ENCODE measurements at regions not wholly inside any gene's neighbourhood (a gene's known extent, or its start where the extent isn't known, plus 50 kb on each side); places are given as distances from the start of the nearest gene placed in this dataset.

- Histone ChIP-seq H3K4me1 (ENCODE audit: control insufficient read depth, extremely low read depth, insufficient read depth, low read length) (no peaks in the 10 kb centered on the region), H2AFZ (ENCODE audit: low read length) (no peak overlapping the region), H3K79me2 (ENCODE audit: control insufficient read depth, insufficient read depth, low read length) (no peaks in the 10 kb centered on the region), H3K36me3 (ENCODE audit: control insufficient read depth, insufficient read depth, low read length) (no peaks in the 10 kb centered on the region), H3K27me3 (ENCODE audit: control insufficient read depth, insufficient read depth, low read length) (no peaks in the 10 kb centered on the region), H4K20me1 (ENCODE audit: control insufficient read depth, extremely low read depth, insufficient read depth, low read length) (no peaks in the 10 kb centered on the region), H3K4me3 (replicated peaks in 1 of 4; ENCODE audit: control extremely low read depth in 1 of 4, insufficient read depth in 1 of 4, low read depth in 3 of 4, low read length in 4 of 4) (no peak overlapping the region), H3K27ac (ENCODE audit: insufficient read depth, low read length) (no peak overlapping the region), H3K9me3 (ENCODE audit: control insufficient read depth, insufficient read depth, low read depth, low read length) (no peaks in the 10 kb centered on the region), H3K4me2 (ENCODE audit: extremely low read depth, insufficient read depth, low read length) (no peak overlapping the region), H3K9ac (ENCODE audit: insufficient read depth, low read length) (no peak overlapping the region)
- peak in 1 of 2 donors; percentile 34 for DNase-seq (ENCODE audit: low read depth in 2 of 2)
- TF ChIP-seq EZH2 (IDR thresholded peaks at IDR 0.05; ENCODE audit: low read length, missing control alignments) (no peak), CTCF (conservative IDR thresholded peaks at IDR 0.05 in 1 of 2, IDR thresholded peaks at IDR 0.05 in 1 of 2; ENCODE audit: low read depth in 1 of 2, low read length in 2 of 2) (no peak)
Observed at GRCh38 chr12:115273456-115273855, 589.5 kb upstream of the TBX3 start.

GRCh38 chr12:115268451-115268850 is 584.5 kb upstream of the TBX3 start:
- Histone ChIP-seq H3K27me3 (ENCODE audit: control insufficient read depth, insufficient read depth, low read length) (no peaks in the 10 kb centered on the region), H3K27ac (ENCODE audit: insufficient read depth, low read length) (no peak overlapping the region), H2AFZ (ENCODE audit: low read length) (no peak overlapping the region), H3K36me3 (ENCODE audit: control insufficient read depth, insufficient read depth, low read length) (no peaks in the 10 kb centered on the region), H3K79me2 (ENCODE audit: control insufficient read depth, insufficient read depth, low read length) (no peaks in the 10 kb centered on the region), H4K20me1 (ENCODE audit: control insufficient read depth, extremely low read depth, insufficient read depth, low read length) (no peaks in the 10 kb centered on the region), H3K4me2 (ENCODE audit: extremely low read depth, insufficient read depth, low read length) (no peak overlapping the region), H3K4me1 (ENCODE audit: control insufficient read depth, extremely low read depth, insufficient read depth, low read length) (no peaks in the 10 kb centered on the region), H3K9me3 (ENCODE audit: control insufficient read depth, insufficient read depth, low read depth, low read length) (no peaks in the 10 kb centered on the region), H3K9ac (ENCODE audit: insufficient read depth, low read length) (no peak overlapping the region), H3K4me3 (replicated peaks in 1 of 4; ENCODE audit: control extremely low read depth in 1 of 4, insufficient read depth in 1 of 4, low read depth in 3 of 4, low read length in 4 of 4) (no peak overlapping the region)
- DNase-seq (ENCODE audit: low read depth in 2 of 2): no peak
- TF ChIP-seq EZH2 (IDR thresholded peaks at IDR 0.05; ENCODE audit: low read length, missing control alignments) (no peak), CTCF (conservative IDR thresholded peaks at IDR 0.05 in 1 of 2, IDR thresholded peaks at IDR 0.05 in 1 of 2; ENCODE audit: low read depth in 1 of 2, low read length in 2 of 2) (no peak)

- Histone ChIP-seq H3K4me3 (replicated peaks in 1 of 4; ENCODE audit: control extremely low read depth in 1 of 4, insufficient read depth in 1 of 4, low read depth in 3 of 4, low read length in 4 of 4) (no peak overlapping the region), H3K9me3 (ENCODE audit: control insufficient read depth, insufficient read depth, low read depth, low read length) (no peaks in the 10 kb centered on the region), H2AFZ (ENCODE audit: low read length) (no peak overlapping the region), H3K4me2 (ENCODE audit: extremely low read depth, insufficient read depth, low read length) (no peak overlapping the region), H3K4me1 (ENCODE audit: control insufficient read depth, extremely low read depth, insufficient read depth, low read length) (no peaks in the 10 kb centered on the region), H3K27ac (ENCODE audit: insufficient read depth, low read length) (no peak overlapping the region), H3K9ac (ENCODE audit: insufficient read depth, low read length) (no peak overlapping the region), H3K27me3 (ENCODE audit: control insufficient read depth, insufficient read depth, low read length) (no peaks in the 10 kb centered on the region), H3K36me3 (ENCODE audit: control insufficient read depth, insufficient read depth, low read length) (no peaks in the 10 kb centered on the region), H4K20me1 (ENCODE audit: control insufficient read depth, extremely low read depth, insufficient read depth, low read length) (no peaks in the 10 kb centered on the region), H3K79me2 (ENCODE audit: control insufficient read depth, insufficient read depth, low read length) (no peaks in the 10 kb centered on the region)
- TF ChIP-seq EZH2 (IDR thresholded peaks at IDR 0.05; ENCODE audit: low read length, missing control alignments) (no peak), CTCF (conservative IDR thresholded peaks at IDR 0.05 in 1 of 2, IDR thresholded peaks at IDR 0.05 in 1 of 2; ENCODE audit: low read depth in 1 of 2, low read length in 2 of 2) (no peak)
- no peak for DNase-seq (ENCODE audit: low read depth in 2 of 2)
Observed at GRCh38 chr12:115267891-115268290, 583.9 kb upstream of the TBX3 start.

Measured in fibroblast of lung (primary cell).